Keratinocyte (primary cell): ENCODE measurements at regions not wholly inside any gene's neighbourhood (a gene's known extent, or its start where the extent isn't known, plus 50 kb on each side); places are given as distances from the start of the nearest gene placed in this dataset.

Experiments used
- DNase-seq: peaks from one replicate; pipeline ENCODE4 v3.0.0-alpha.2; 2011; ENCODE audit warnings: low read depth, missing footprints, low spot score
- FAIRE-seq: peaks from 2 replicates; lab custom pipeline; 2011; peaks lifted over from hg19 to GRCh38; lab: Jason Lieb, UNC
- H2AFZ ChIP-seq: 2 replicates; pipeline ENCODE4 v1.6.0; 2012; ENCODE audit warnings: low read length, control low read depth, inconsistent platforms; ENCODE audit not compliant: control insufficient read depth
- H3K27ac ChIP-seq: 2 replicates; pipeline ENCODE4 v1.5.1; 2011; ENCODE audit warnings: low read length; ENCODE audit not compliant: control insufficient read depth, insufficient read depth
- H3K27me3 ChIP-seq: 3 replicates; pipeline ENCODE4 v1.6.0; 2011; ENCODE audit warnings: low read length; ENCODE audit not compliant: control insufficient read depth, insufficient read depth; ENCODE audit errors: extremely low read depth
- H3K36me3 ChIP-seq, 2 experiments: 2 replicates in 1 of 2; 3 replicates in 1 of 2; pipeline ENCODE4 v1.5.1; 2011; ENCODE audit warnings: low read length in 2 of 2, mild to moderate bottlenecking in 1 of 2; ENCODE audit not compliant: control insufficient read depth in 2 of 2, insufficient read depth in 2 of 2; ENCODE audit errors: extremely low read depth in 1 of 2
- H3K4me1 ChIP-seq: 3 replicates; pipeline ENCODE4 v1.5.1; 2011; ENCODE audit warnings: low read length; ENCODE audit not compliant: control insufficient read depth, insufficient read depth; ENCODE audit errors: extremely low read depth
- H3K4me2 ChIP-seq: 3 replicates; pipeline ENCODE4 v1.6.0; 2011; ENCODE audit warnings: low read depth, low read length; ENCODE audit not compliant: control insufficient read depth, insufficient read depth; ENCODE audit errors: extremely low read depth
- H3K4me3 ChIP-seq, 3 experiments: fragments of 200-600 bp in 1 of 3; sonication (generic) in 1 of 3; 2 replicates in 2 of 3; 3 replicates in 1 of 3; pipeline ENCODE4 v1.5.1; 2011 to 2016; ENCODE audit warnings: low read length in 3 of 3, mild to moderate bottlenecking in 3 of 3, control low read depth in 2 of 3, inconsistent platforms in 1 of 3, low read depth in 1 of 3, mixed read lengths in 1 of 3, mixed run types in 1 of 3, moderate library complexity in 1 of 3; ENCODE audit not compliant: control insufficient read depth in 2 of 3, insufficient read depth in 2 of 3; ENCODE audit errors: extremely low read depth in 1 of 3
- H3K79me2 ChIP-seq: 2 replicates; pipeline ENCODE4 v1.6.0; 2012; ENCODE audit warnings: low read length; ENCODE audit not compliant: control insufficient read depth, insufficient read depth
- H3K9ac ChIP-seq: 3 replicates; pipeline ENCODE4 v1.6.0; 2011; ENCODE audit warnings: low read length; ENCODE audit not compliant: control insufficient read depth, insufficient read depth; ENCODE audit errors: extremely low read depth
- H3K9me1 ChIP-seq: 3 replicates; pipeline ENCODE4 v1.6.0; 2011; ENCODE audit warnings: low read length; ENCODE audit not compliant: control insufficient read depth, insufficient read depth; ENCODE audit errors: extremely low read depth
- H3K9me3 ChIP-seq: 2 replicates; pipeline ENCODE4 v1.5.1; 2012; ENCODE audit warnings: low read depth, low read length; ENCODE audit not compliant: control insufficient read depth
- H4K20me1 ChIP-seq: 3 replicates; pipeline ENCODE4 v1.6.0; 2011; ENCODE audit warnings: low read length; ENCODE audit not compliant: control insufficient read depth, insufficient read depth; ENCODE audit errors: extremely low read depth
- EZH2 ChIP-seq: IDR thresholded peaks from one replicate; pipeline ENCODE4 v1.6.1; 2012; ENCODE audit warnings: inconsistent platforms, mild to moderate bottlenecking, low read length, moderate library complexity
- dilution Hi-C: fragments of 300-500 bp; cut with MboI; formaldehyde crosslinking; loops from one replicate; pipeline ENCODE4 v1.7.0; 2020; ENCODE audit warnings: low sequenced_read_pairs; ENCODE audit not compliant: extremely low pct_ligation_motif_present
- TF ChIP-seq, protein P1 (sequence below), 3 experiments: IDR thresholded peaks in 1 of 3; conservative IDR thresholded peaks in 1 of 3; optimal IDR thresholded peaks in 1 of 3; 2 replicates in 2 of 3; 3 replicates in 1 of 3; pipeline versions ENCODE3 to v1.5.1; 2011; ENCODE audit warnings: low read length in 3 of 3, mild to moderate bottlenecking in 3 of 3, moderate library complexity in 2 of 3, control low read depth in 1 of 3, inconsistent platforms in 1 of 3; ENCODE audit not compliant: insufficient read depth in 2 of 3; ENCODE audit errors: extremely low read depth in 1 of 3

DNA sequence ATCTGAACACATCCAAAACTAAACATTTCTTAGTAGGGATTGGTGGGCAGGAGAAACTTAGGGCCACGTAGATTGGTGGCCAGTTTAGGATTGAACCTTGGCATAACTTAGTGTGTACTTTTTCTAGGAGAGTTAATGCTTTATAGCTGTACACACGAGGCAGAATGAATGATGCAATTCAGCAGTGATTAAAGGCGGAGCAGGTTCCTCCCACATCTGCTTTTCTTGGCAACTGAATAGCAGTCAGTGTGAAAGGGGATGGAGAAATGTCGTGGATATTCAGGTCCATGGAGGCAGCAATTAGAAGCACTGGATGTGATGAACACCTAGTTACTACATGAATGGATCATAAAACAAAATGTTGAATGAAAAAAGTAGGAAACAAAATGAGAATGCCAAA is 493.8 kb downstream of the FUT8 start:
- Histone ChIP-seq H3K27ac (no peak overlapping the region), H4K20me1 (no peaks in the 10 kb centered on the region), H3K27me3 (no peaks in the 10 kb centered on the region), H3K36me3 (no peaks in the 10 kb centered on the region), H3K9ac (no peak overlapping the region), H3K4me1 (no peaks in the 10 kb centered on the region), H3K9me1 (no peaks in the 10 kb centered on the region), H3K4me2 (no peak overlapping the region), H3K79me2 (no peaks in the 10 kb centered on the region), H3K9me3 (no peaks in the 10 kb centered on the region), H3K4me3 (no peak overlapping the region), H2AFZ (no peak overlapping the region)
- dilution Hi-C loops, result no loop called here
- TF ChIP-seq, protein P1, sequence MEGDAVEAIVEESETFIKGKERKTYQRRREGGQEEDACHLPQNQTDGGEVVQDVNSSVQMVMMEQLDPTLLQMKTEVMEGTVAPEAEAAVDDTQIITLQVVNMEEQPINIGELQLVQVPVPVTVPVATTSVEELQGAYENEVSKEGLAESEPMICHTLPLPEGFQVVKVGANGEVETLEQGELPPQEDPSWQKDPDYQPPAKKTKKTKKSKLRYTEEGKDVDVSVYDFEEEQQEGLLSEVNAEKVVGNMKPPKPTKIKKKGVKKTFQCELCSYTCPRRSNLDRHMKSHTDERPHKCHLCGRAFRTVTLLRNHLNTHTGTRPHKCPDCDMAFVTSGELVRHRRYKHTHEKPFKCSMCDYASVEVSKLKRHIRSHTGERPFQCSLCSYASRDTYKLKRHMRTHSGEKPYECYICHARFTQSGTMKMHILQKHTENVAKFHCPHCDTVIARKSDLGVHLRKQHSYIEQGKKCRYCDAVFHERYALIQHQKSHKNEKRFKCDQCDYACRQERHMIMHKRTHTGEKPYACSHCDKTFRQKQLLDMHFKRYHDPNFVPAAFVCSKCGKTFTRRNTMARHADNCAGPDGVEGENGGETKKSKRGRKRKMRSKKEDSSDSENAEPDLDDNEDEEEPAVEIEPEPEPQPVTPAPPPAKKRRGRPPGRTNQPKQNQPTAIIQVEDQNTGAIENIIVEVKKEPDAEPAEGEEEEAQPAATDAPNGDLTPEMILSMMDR (optimal IDR thresholded peaks at IDR 0.05 in 1 of 3, IDR thresholded peaks at IDR 0.05 in 1 of 3, conservative IDR thresholded peaks at IDR 0.05 in 1 of 3; ENCODE audit: extremely low read depth in 1 of 3, insufficient read depth in 2 of 3, low read length in 3 of 3), result no peak
- TF ChIP-seq EZH2, result no peak
- FAIRE-seq (no peak), DNase-seq (no peak)

DNA sequence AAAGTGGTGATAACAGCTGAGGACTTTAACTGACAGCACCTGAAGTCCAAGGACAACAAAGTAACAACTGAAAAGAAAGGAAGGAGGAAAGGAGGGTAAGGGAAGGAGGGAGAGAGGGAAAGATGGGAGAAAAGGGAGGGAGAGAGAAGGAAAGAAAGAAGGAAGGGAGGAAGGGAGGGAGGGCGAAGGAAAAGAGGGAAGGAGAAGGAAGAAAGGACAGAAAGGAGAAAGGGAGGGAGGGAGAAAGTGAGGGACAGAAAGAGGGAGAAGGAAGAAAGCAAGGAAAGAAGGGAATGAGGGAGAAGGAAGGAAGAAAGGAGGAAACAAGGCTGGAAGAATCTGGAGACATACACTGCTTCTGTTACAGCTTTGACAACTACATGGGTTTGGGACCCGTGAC is 494.4 kb downstream of the FUT8 start:
- Histone ChIP-seq H3K9me3 (no peaks in the 10 kb centered on the region), H3K36me3 (no peaks in the 10 kb centered on the region), H3K27ac (no peak overlapping the region), H3K9me1 (no peaks in the 10 kb centered on the region), H3K79me2 (no peaks in the 10 kb centered on the region), H3K27me3 (no peaks in the 10 kb centered on the region), H3K4me3 (no peak overlapping the region), H3K9ac (no peak overlapping the region), H3K4me1 (no peaks in the 10 kb centered on the region), H4K20me1 (no peaks in the 10 kb centered on the region), H2AFZ (no peak overlapping the region), H3K4me2 (no peak overlapping the region)
- no peak for DNase-seq
- TF ChIP-seq EZH2, result no peak
- TF ChIP-seq, protein P1 (optimal IDR thresholded peaks at IDR 0.05 in 1 of 3, IDR thresholded peaks at IDR 0.05 in 1 of 3, conservative IDR thresholded peaks at IDR 0.05 in 1 of 3; ENCODE audit: extremely low read depth in 1 of 3, insufficient read depth in 2 of 3, low read length in 3 of 3), result no peak
- no peak for FAIRE-seq
- dilution Hi-C loops, result no loop called here
